ENCODE measurements at regions not wholly inside any gene's neighbourhood (a gene's known extent, or its start where the extent isn't known, plus 50 kb on each side); places are given as distances from the start of the nearest gene placed in this dataset.

DNA sequence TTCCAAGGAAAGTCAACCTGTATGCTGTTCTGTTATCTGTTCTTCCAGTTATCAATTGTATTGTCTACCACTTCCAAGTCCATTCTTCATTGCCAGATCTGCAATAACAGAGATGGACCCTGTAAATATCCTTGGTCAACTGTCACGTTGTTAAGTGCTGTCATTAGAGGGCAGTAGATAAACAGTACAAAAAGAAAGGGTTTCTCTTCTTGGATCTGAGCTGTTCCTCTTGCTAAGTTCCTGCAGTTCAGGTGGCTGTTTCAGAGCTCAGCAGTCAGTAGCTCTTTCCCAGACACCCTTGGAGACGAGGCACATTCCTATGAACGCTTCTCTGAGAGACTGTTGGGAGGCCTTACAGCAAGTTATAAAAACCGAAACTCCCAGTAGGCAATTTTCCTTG, 957.1 kb upstream of the CHAC2 start:
- DNase-seq: no peak
- no peaks in the 10 kb centered on the region for H3K36me3 ChIP-seq (ENCODE audit: insufficient read depth in 1 of 2, low read depth in 1 of 2)
- intact Hi-C loops (cut with DNase I): no loop called here
- H3K4me1 ChIP-seq: no peaks in the 10 kb centered on the region
- H3K9me3 ChIP-seq: no peaks in the 10 kb centered on the region
- TF ChIP-seq, protein P1, sequence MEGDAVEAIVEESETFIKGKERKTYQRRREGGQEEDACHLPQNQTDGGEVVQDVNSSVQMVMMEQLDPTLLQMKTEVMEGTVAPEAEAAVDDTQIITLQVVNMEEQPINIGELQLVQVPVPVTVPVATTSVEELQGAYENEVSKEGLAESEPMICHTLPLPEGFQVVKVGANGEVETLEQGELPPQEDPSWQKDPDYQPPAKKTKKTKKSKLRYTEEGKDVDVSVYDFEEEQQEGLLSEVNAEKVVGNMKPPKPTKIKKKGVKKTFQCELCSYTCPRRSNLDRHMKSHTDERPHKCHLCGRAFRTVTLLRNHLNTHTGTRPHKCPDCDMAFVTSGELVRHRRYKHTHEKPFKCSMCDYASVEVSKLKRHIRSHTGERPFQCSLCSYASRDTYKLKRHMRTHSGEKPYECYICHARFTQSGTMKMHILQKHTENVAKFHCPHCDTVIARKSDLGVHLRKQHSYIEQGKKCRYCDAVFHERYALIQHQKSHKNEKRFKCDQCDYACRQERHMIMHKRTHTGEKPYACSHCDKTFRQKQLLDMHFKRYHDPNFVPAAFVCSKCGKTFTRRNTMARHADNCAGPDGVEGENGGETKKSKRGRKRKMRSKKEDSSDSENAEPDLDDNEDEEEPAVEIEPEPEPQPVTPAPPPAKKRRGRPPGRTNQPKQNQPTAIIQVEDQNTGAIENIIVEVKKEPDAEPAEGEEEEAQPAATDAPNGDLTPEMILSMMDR (IDR thresholded peaks at IDR 0.05): peak; percentile 30
- 33 to 40% (median 34%) methylated on average over 4 of the region's 4 CpGs for WGBS, 3 donors
- no peak for ATAC-seq
- H3K27me3 ChIP-seq (ENCODE audit: insufficient read depth in 3 of 3, low read length in 2 of 3): no peaks in the 10 kb centered on the region
- H3K27ac ChIP-seq: no peak overlapping the region
- no peak overlapping the region for H3K4me3 ChIP-seq

GRCh38 chr2:52805901-52806410, 961.6 kb upstream of the CHAC2 start:
- TF ChIP-seq, protein P1 (IDR thresholded peaks at IDR 0.05): no peak
- Histone ChIP-seq H3K27ac (no peak overlapping the region), H3K36me3 (ENCODE audit: insufficient read depth in 1 of 2, low read depth in 1 of 2) (no peaks in the 10 kb centered on the region), H3K4me3 (no peak overlapping the region), H3K4me1 (no peaks in the 10 kb centered on the region), H3K27me3 (ENCODE audit: insufficient read depth in 3 of 3, low read length in 2 of 3) (no peaks in the 10 kb centered on the region), H3K9me3 (peaks cover 8% of the 10 kb centered on the region)
- intact Hi-C loops (cut with DNase I): no loop called here
- ATAC-seq (no peak), DNase-seq (no peak)

DNA sequence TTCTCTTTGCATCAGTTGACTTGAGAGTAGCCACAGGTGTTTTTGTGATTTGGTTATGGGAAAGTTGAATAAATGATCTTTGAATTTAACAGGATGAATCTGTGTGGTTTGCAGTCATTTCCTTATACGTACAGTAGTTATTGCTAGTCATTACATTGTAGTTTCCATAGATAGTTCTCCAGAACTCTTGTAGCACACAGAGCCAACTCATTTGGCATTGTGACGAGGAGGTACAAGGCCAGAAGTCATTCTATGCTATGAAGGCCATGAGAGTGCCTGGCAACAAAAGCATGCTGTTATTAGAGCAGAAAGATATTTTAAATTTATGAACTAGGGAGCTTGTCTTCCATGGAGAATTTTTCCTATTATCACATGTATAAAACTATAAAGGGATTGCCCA, 973.0 kb upstream of the CHAC2 start:
- H3K4me1 ChIP-seq: no peaks in the 10 kb centered on the region
- no peaks in the 10 kb centered on the region for H3K27me3 ChIP-seq (ENCODE audit: insufficient read depth in 3 of 3, low read length in 2 of 3)
- H3K9me3 ChIP-seq: peaks cover 7% of the 10 kb centered on the region
- H3K4me3 ChIP-seq: no peak overlapping the region
- H3K27ac ChIP-seq: no peak overlapping the region
- H3K36me3 ChIP-seq (ENCODE audit: insufficient read depth in 1 of 2, low read depth in 1 of 2): no peaks in the 10 kb centered on the region
- ATAC-seq: no peak
- intact Hi-C loops (cut with DNase I): no loop called here
- TF ChIP-seq, protein P1 (IDR thresholded peaks at IDR 0.05): no peak
- 40 to 59% (median 43%) methylated on average over 2 of the region's 2 CpGs for WGBS, 3 donors
- no peak for DNase-seq

DNA sequence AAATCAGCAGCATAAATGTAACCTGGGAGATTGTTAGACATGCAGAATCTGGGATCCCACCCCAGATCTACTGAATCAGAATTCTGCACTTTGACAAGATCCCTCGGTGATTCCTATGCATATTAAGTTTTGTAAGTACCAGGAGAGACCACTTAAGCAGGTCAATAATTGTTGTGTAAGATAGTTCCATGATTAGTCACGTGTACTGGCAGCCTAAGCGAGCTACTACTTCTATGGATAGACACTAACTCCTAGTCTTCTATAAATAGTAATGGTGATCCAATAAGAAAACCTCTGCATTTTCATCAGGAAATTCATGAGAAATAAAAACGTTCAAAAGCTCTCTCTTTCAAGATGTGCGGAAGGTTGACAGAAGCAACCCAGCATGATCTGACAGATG, 988.2 kb upstream of the CHAC2 start:
- TF ChIP-seq, protein P1 (IDR thresholded peaks at IDR 0.05): no peak
- Histone ChIP-seq H3K9me3 (no peaks in the 10 kb centered on the region), H3K4me1 (no peaks in the 10 kb centered on the region), H3K27ac (no peak overlapping the region), H3K27me3 (ENCODE audit: insufficient read depth in 3 of 3, low read length in 2 of 3) (no peaks in the 10 kb centered on the region), H3K36me3 (ENCODE audit: insufficient read depth in 1 of 2, low read depth in 1 of 2) (no peaks in the 10 kb centered on the region), H3K4me3 (no peak overlapping the region)
- DNase-seq: no peak
- intact Hi-C loops (cut with DNase I): no loop called here
- no peak for ATAC-seq
- 64 to 76% (median 72%) methylated on average over 5 of the region's 5 CpGs for WGBS, 3 donors

GRCh38 chr2:52776571-52776970, 991.0 kb upstream of the CHAC2 start:
- no peak for ATAC-seq
- intact Hi-C loops (cut with DNase I): no loop called here
- Histone ChIP-seq H3K27ac (no peak overlapping the region), H3K4me1 (no peaks in the 10 kb centered on the region), H3K36me3 (ENCODE audit: insufficient read depth in 1 of 2, low read depth in 1 of 2) (no peaks in the 10 kb centered on the region), H3K9me3 (no peaks in the 10 kb centered on the region), H3K27me3 (ENCODE audit: insufficient read depth in 3 of 3, low read length in 2 of 3) (no peaks in the 10 kb centered on the region), H3K4me3 (no peak overlapping the region)
- TF ChIP-seq, protein P1 (IDR thresholded peaks at IDR 0.05): no peak
- WGBS, 3 donors: 86 to 92% (median 90%) methylated on average over 1 of the region's 1 CpG
- no peak for DNase-seq

All from psoas muscle (tissue), 7 donors.